Panc1 (cell line): ENCODE measurements at regions not wholly inside any gene's neighbourhood (a gene's known extent, or its start where the extent isn't known, plus 50 kb on each side); places are given as distances from the start of the nearest gene placed in this dataset.

Experiments used
- ATAC-seq: fragments of 200-7000 bp; cut with Tn5 transposase; 2 replicates; pipeline ENCODE4 v1.9.1; 2020; ENCODE audit warnings: mild to moderate bottlenecking, moderate library complexity
- BruUV-seq: library from RNA; stranded (reverse); fragments of 400-500 nt; replicated peaks from 2 replicates; lab custom pipeline; 2021; lab: Mats Ljungman, UMichigan
- CTCF ChIA-PET: fragments of 300-600 bp; sonication (Branson Sonifier 250); formaldehyde crosslinking; loops from one replicate; lab custom pipeline; 2022; ENCODE audit warnings: antibody characterized with exemption; lab: Charles Lee
- POLR2A ChIA-PET: fragments of 300-600 bp; sonication (Branson Sonifier 250); formaldehyde crosslinking; loops from one replicate; lab custom pipeline; 2022; ENCODE audit warnings: antibody characterized with exemption; lab: Charles Lee
- DNase-seq: peaks from one replicate; pipeline ENCODE4 v3.0.0-alpha.2; 2010; ENCODE audit warnings: low read depth, low spot score
- H3K27ac ChIP-seq: 2 replicates; pipeline ENCODE4 v1.5.1; 2011; ENCODE audit warnings: mild to moderate bottlenecking, low read length, inconsistent platforms
- H3K27me3 ChIP-seq: fragments of 200-500 bp; sonication (Bioruptor generic); 2 replicates; pipeline ENCODE4 v1.6.0; 2014; ENCODE audit warnings: low read length, inconsistent platforms; ENCODE audit not compliant: control insufficient read depth, insufficient read depth
- H3K36me3 ChIP-seq: fragments of 200-500 bp; sonication (Bioruptor generic); 2 replicates; pipeline ENCODE4 v1.5.1; 2014; ENCODE audit warnings: inconsistent platforms, mild to moderate bottlenecking, low read length, moderate library complexity; ENCODE audit not compliant: control insufficient read depth, insufficient read depth
- H3K4me1 ChIP-seq: 2 replicates; pipeline ENCODE4 v1.5.1; 2011; ENCODE audit warnings: inconsistent platforms, mild to moderate bottlenecking, low read length, moderate library complexity; ENCODE audit not compliant: control insufficient read depth, insufficient read depth
- H3K4me3 ChIP-seq, 2 experiments: 2 replicates each; pipeline ENCODE4 v1.5.1; 2011 to 2012; ENCODE audit warnings: low read depth in 2 of 2, low read length in 2 of 2, mild to moderate bottlenecking in 2 of 2, inconsistent platforms in 1 of 2, moderate library complexity in 1 of 2
- H3K9me3 ChIP-seq: fragments of 200-500 bp; sonication (Bioruptor generic); 2 replicates; pipeline ENCODE4 v1.5.1; 2014; ENCODE audit warnings: low read depth, mild to moderate bottlenecking, inconsistent platforms, low read length, moderate library complexity; ENCODE audit not compliant: control insufficient read depth, insufficient read depth
- POLR2AphosphoS5 ChIP-seq: IDR thresholded peaks from 2 replicates; pipeline ENCODE4 v1.6.1; 2012; ENCODE audit warnings: mild to moderate bottlenecking, low read depth, low read length, moderate library complexity
- REST ChIP-seq, 2 experiments: IDR thresholded peaks; 2 replicates each; pipeline ENCODE4 v1.6.1; 2011 to 2012; ENCODE audit warnings: low read depth in 2 of 2, control low read depth in 1 of 2, low read length in 1 of 2, mild to moderate bottlenecking in 1 of 2, moderate library complexity in 1 of 2; ENCODE audit not compliant: insufficient read depth in 1 of 2
- SIN3A ChIP-seq: IDR thresholded peaks from 2 replicates; pipeline ENCODE4 v1.6.1; 2012; ENCODE audit warnings: low read depth, mild to moderate bottlenecking, low read length, moderate library complexity, borderline replicate concordance; ENCODE audit not compliant: insufficient read depth
- TCF7L2 ChIP-seq: IDR thresholded peaks from 2 replicates; pipeline ENCODE4 v1.6.1; 2011; ENCODE audit warnings: mild to moderate bottlenecking, low read depth, low read length, inconsistent platforms
- in situ Hi-C: cut with HindIII; loops from 2 replicates; pipeline ENCODE4 v1.10.0; 2016; ENCODE audit warnings: low sequenced_read_pairs, low pct_unique_long_range_greater_than_20kb
- intact Hi-C: fragments of 100-400 bp; cut with micrococcal nuclease; formaldehyde crosslinking; loops from one replicate; pipeline ENCODE4 v1.10.0; 2022; ENCODE audit not compliant: unreplicated experiment
- TF ChIP-seq, protein P1 (sequence below): fragments of 450-650 bp; IDR thresholded peaks from 2 replicates; pipeline ENCODE4 v1.5.1; 2017; ENCODE audit warnings: mild to moderate bottlenecking

DNA sequence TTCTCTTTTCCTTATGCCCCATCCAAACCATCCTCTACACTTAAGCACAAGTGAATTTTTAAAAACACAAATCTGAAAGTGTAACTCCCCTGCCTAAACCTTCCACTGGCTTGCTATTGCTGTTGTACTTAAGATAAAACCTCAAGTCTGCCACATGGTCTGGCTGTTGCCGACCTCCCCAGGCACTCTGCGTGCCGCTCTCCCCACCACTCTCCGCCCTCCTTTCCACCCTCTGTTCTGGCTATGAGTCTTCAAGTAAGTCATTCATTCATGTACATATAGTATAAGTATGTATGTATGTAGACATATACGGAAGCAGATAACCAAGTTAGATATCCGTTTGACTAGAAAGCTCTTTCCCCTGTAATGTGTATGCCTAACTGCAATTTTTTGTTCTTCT lies 94.7 kb upstream of the ANKRD55 start:
- TF ChIP-seq REST (IDR thresholded peaks at IDR 0.05; ENCODE audit: insufficient read depth in 1 of 2, low read depth in 2 of 2, low read length in 1 of 2) = no peak
- ATAC-seq = no peak
- Histone ChIP-seq H3K27ac (no peak overlapping the region), H3K27me3 (no peaks in the 10 kb centered on the region), H3K36me3 (no peaks in the 10 kb centered on the region), H3K4me1 (peaks cover 4% of the 10 kb centered on the region; the same call in 1 of the 2 replicates), H3K4me3 (no peak overlapping the region), H3K9me3 (no peaks in the 10 kb centered on the region)
- intact Hi-C loops = no loop called here
- BruUV-seq = no TSS peak
- no peak for DNase-seq
- ChIA-PET CTCF (interaction anchor here (1.1 kb wide), 1 partner anchor 11 kb away, joined by 3 read pairs; no protein-coding TSS in a partner anchor), POLR2A (no interaction called here)
- in situ Hi-C loops = no loop called here

DNA sequence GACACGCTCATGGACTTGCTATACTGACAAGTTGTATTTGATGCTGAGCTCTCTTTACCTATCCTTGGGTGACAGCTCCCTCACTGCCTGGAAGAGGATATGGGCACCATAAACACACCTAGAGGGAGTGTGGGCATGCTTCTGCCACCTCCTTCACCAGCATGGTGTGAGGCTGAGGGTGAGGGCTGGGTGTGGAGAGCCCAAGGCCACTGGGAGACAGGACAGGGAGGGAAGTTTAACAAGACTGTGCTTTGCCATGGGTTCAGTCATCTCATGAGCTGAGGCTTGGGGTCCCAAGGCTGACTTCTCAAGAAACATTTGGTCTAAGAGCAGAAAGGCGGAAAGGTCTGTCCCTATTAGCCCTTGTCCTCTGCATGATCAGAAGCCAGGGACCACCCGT lies 93.6 kb upstream of the ANKRD55 start:
- in situ Hi-C loops (no loop called here), intact Hi-C loops (no loop called here)
- no TSS peak for BruUV-seq
- TF ChIP-seq TCF7L2 (no peak), REST (IDR thresholded peaks at IDR 0.05; ENCODE audit: insufficient read depth in 1 of 2, low read depth in 2 of 2, low read length in 1 of 2) (no peak), POLR2AphosphoS5 (no peak), SIN3A (no peak)
- TF ChIP-seq, protein P1, sequence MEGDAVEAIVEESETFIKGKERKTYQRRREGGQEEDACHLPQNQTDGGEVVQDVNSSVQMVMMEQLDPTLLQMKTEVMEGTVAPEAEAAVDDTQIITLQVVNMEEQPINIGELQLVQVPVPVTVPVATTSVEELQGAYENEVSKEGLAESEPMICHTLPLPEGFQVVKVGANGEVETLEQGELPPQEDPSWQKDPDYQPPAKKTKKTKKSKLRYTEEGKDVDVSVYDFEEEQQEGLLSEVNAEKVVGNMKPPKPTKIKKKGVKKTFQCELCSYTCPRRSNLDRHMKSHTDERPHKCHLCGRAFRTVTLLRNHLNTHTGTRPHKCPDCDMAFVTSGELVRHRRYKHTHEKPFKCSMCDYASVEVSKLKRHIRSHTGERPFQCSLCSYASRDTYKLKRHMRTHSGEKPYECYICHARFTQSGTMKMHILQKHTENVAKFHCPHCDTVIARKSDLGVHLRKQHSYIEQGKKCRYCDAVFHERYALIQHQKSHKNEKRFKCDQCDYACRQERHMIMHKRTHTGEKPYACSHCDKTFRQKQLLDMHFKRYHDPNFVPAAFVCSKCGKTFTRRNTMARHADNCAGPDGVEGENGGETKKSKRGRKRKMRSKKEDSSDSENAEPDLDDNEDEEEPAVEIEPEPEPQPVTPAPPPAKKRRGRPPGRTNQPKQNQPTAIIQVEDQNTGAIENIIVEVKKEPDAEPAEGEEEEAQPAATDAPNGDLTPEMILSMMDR = no peak
- ATAC-seq (no peak), DNase-seq (no peak)
- Histone ChIP-seq H3K4me3 (no peak overlapping the region), H3K9me3 (no peaks in the 10 kb centered on the region), H3K27me3 (no peaks in the 10 kb centered on the region), H3K36me3 (no peaks in the 10 kb centered on the region), H3K4me1 (peaks cover 4% of the 10 kb centered on the region; the same call in 1 of the 2 replicates), H3K27ac (no peak overlapping the region)
- ChIA-PET POLR2A (no interaction called here), CTCF (no interaction called here)
